SK-N-SH treated with all-trans-retinoic acid at 6 μM for 48 hours (cell line): ENCODE measurements at regions not wholly inside any gene's neighbourhood (a gene's known extent, or its start where the extent isn't known, plus 50 kb on each side); places are given as distances from the start of the nearest gene placed in this dataset.

Source experiments
- ATAC-seq: fragments of 200-7000 bp; cut with Tn5 transposase; 3 replicates; pipeline ENCODE4 v1.9.1; 2020; ENCODE audit warnings: mild to moderate bottlenecking, moderate library complexity
- ARNTL ChIP-seq: fragments of 450-650 bp; formaldehyde crosslinking; IDR thresholded peaks from 2 replicates; pipeline ENCODE4 v1.5.0; 2020; ENCODE audit warnings: low read depth, mild to moderate bottlenecking, moderate library complexity, borderline replicate concordance
- CSDC2 ChIP-seq: fragments of 250-450 bp; sonication (Bioruptor Pico); IDR thresholded peaks from 2 replicates; pipeline ENCODE4 v1.5.0; 2020; ENCODE audit warnings: mild to moderate bottlenecking, moderate library complexity
- CSRNP3 ChIP-seq: fragments of 250-450 bp; sonication (Bioruptor Pico); IDR thresholded peaks from 2 replicates; pipeline ENCODE4 v1.5.1; 2021; ENCODE audit warnings: mild to moderate bottlenecking, moderate library complexity
- ESRRG ChIP-seq: fragments of 250-450 bp; sonication (Bioruptor Pico); IDR thresholded peaks from 2 replicates; pipeline ENCODE4 v1.6.1; 2021; ENCODE audit warnings: mild to moderate bottlenecking
- ISL1 ChIP-seq: fragments of 250-450 bp; sonication (Bioruptor Pico); IDR thresholded peaks from 2 replicates; pipeline ENCODE4 v2.1.2; 2022; ENCODE audit warnings: mild to moderate bottlenecking, moderate library complexity
- OSR1 ChIP-seq: fragments of 250-450 bp; sonication (Bioruptor Pico); IDR thresholded peaks from 2 replicates; pipeline ENCODE4 v1.8.0; 2022; ENCODE audit warnings: moderate library complexity, mild to moderate bottlenecking, inconsistent platforms
- POU6F1 ChIP-seq: fragments of 250-450 bp; sonication (Bioruptor Pico); IDR thresholded peaks from 2 replicates; pipeline ENCODE4 v1.8.0; 2021; ENCODE audit warnings: low read depth, mild to moderate bottlenecking, moderate library complexity, borderline replicate concordance
- PPARA ChIP-seq: fragments of 250-450 bp; sonication (Bioruptor Pico); IDR thresholded peaks from 2 replicates; pipeline ENCODE4 v1.5.0; 2020; ENCODE audit warnings: mild to moderate bottlenecking, borderline replicate concordance
- RARB ChIP-seq: fragments of 250-450 bp; sonication (Bioruptor Pico); IDR thresholded peaks from 2 replicates; pipeline ENCODE4 v1.8.0; 2021; ENCODE audit warnings: mild to moderate bottlenecking, moderate library complexity
- SNAI2 ChIP-seq: fragments of 250-450 bp; sonication (Bioruptor Pico); IDR thresholded peaks from 2 replicates; pipeline ENCODE4 v1.5.0; 2020; ENCODE audit warnings: mild to moderate bottlenecking, moderate library complexity
- TSHZ2 ChIP-seq: fragments of 250-450 bp; sonication (Bioruptor Pico); IDR thresholded peaks from 2 replicates; pipeline ENCODE4 v1.5.0; 2020; ENCODE audit warnings: mild to moderate bottlenecking, moderate library complexity
- ZC3H10 ChIP-seq: fragments of 250-450 bp; sonication (Bioruptor Pico); IDR thresholded peaks from 2 replicates; pipeline ENCODE4 v1.5.1; 2021; ENCODE audit warnings: mild to moderate bottlenecking, moderate library complexity
- ZNF70 ChIP-seq: fragments of 450-650 bp; formaldehyde crosslinking; IDR thresholded peaks from 2 replicates; pipeline ENCODE4 v1.5.0; 2020; ENCODE audit warnings: mild to moderate bottlenecking, moderate library complexity
- TF ChIP-seq, protein P1 (sequence below): fragments of 250-450 bp; sonication (Bioruptor Pico); IDR thresholded peaks from 2 replicates; pipeline ENCODE4 v1.8.0; 2020; ENCODE audit warnings: mild to moderate bottlenecking, moderate library complexity, borderline replicate concordance

DNA sequence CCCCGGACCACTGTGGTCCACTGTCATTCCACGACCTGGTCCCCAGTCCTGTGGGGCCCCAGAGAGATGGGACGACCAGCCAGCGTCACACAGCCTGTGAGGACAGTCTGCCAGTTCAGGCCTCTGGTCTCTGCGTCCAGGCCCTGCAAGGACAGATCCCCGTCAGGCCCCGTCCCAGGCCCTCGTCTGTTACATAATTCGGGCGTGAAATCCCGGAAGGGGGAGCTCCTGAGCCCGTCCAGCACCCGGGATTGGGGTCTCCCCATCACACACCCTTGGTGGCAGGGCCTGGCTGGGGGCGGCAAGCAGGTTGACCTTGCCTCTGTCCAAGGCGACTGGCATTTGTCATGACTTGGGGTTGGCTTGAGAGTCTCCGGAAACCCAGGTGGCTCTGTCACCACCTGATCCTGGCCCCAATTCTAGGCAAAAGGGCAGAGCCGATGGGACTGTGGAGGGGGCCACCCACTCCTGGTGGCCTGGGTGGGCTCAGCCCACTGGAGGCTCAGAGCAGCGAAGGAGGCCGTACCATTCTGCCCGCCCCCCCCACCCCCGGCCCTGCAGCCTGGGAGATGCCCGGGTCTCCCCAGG lies 73.8 kb upstream of the GATA5 start:
- TF ChIP-seq PPARA (CRISPR knock-in tag) (no peak), ISL1 (CRISPR knock-in tag) (no peak)
- ATAC-seq = no peak

GRCh38 chr20:62550087-62550632 lies 74.4 kb upstream of the GATA5 start:
- TF ChIP-seq ESRRG (CRISPR knock-in tag) (no peak), OSR1 (CRISPR knock-in tag) (no peak), TSHZ2 (CRISPR knock-in tag) (no peak), SNAI2 (no peak), CSDC2 (no peak), ZNF70 (CRISPR knock-in tag) (no peak), RARB (CRISPR knock-in tag) (no peak)
- ATAC-seq = no peak

GRCh38 chr20:62551407-62552323 lies 75.9 kb upstream of the GATA5 start:
- no peak for ATAC-seq
- TF ChIP-seq CSRNP3 = no peak
- TF ChIP-seq, all 23 proteins: peak for 0

GRCh38 chr20:62552613-62553012 lies 76.8 kb upstream of the GATA5 start:
- ATAC-seq = no peak
- no peak for TF ChIP-seq SNAI2
- no peak for TF ChIP-seq CSDC2
- TF ChIP-seq, protein P1, sequence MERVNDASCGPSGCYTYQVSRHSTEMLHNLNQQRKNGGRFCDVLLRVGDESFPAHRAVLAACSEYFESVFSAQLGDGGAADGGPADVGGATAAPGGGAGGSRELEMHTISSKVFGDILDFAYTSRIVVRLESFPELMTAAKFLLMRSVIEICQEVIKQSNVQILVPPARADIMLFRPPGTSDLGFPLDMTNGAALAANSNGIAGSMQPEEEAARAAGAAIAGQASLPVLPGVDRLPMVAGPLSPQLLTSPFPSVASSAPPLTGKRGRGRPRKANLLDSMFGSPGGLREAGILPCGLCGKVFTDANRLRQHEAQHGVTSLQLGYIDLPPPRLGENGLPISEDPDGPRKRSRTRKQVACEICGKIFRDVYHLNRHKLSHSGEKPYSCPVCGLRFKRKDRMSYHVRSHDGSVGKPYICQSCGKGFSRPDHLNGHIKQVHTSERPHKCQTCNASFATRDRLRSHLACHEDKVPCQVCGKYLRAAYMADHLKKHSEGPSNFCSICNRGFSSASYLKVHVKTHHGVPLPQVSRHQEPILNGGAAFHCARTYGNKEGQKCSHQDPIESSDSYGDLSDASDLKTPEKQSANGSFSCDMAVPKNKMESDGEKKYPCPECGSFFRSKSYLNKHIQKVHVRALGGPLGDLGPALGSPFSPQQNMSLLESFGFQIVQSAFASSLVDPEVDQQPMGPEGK (CRISPR knock-in tag) = no peak
- TF ChIP-seq CSRNP3 = no peak
- TF ChIP-seq ESRRG (CRISPR knock-in tag) = no peak
- TF ChIP-seq ZC3H10 = no peak
- no peak for TF ChIP-seq ARNTL
- TF ChIP-seq OSR1 (CRISPR knock-in tag) = no peak
- no peak for TF ChIP-seq POU6F1 (CRISPR knock-in tag)
- TF ChIP-seq, all 23 proteins: peak for 0
